ENCODE measurements at regions not wholly inside any gene's neighbourhood (a gene's known extent, or its start where the extent isn't known, plus 50 kb on each side); places are given as distances from the start of the nearest gene placed in this dataset.

DNA sequence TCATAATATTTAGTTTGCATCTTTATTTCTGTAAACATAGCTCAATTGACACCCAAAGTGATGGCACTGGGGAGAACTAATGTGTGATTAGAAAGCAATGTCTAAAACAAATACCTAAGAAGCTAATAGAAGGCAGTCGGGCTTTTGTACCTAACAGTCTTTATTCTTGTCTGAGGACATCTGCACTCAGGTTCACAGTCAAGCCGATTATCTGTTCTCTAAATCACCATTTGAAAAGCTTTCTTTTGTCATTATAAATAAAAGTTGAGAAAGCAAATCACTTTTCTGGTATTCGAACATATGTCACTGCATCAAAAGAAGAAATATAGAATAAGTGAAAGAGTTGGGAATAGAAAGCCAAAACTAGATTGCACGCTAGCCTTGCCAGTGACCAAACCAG is 2037.9 kb upstream of the TENM3 start:
- TF ChIP-seq, protein P1, sequence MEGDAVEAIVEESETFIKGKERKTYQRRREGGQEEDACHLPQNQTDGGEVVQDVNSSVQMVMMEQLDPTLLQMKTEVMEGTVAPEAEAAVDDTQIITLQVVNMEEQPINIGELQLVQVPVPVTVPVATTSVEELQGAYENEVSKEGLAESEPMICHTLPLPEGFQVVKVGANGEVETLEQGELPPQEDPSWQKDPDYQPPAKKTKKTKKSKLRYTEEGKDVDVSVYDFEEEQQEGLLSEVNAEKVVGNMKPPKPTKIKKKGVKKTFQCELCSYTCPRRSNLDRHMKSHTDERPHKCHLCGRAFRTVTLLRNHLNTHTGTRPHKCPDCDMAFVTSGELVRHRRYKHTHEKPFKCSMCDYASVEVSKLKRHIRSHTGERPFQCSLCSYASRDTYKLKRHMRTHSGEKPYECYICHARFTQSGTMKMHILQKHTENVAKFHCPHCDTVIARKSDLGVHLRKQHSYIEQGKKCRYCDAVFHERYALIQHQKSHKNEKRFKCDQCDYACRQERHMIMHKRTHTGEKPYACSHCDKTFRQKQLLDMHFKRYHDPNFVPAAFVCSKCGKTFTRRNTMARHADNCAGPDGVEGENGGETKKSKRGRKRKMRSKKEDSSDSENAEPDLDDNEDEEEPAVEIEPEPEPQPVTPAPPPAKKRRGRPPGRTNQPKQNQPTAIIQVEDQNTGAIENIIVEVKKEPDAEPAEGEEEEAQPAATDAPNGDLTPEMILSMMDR (IDR thresholded peaks at IDR 0.05): no peak
- no peak for TF ChIP-seq POLR2A (IDR thresholded peaks at IDR 0.05)
